22Rv1 (cell line): ENCODE measurements at regions not wholly inside any gene's neighbourhood (a gene's known extent, or its start where the extent isn't known, plus 50 kb on each side); places are given as distances from the start of the nearest gene placed in this dataset.

Source experiments
- ZFX ChIP-seq: fragments of 450-650 bp; IDR thresholded peaks from 2 replicates; pipeline ENCODE4 v1.6.1; 2017; ENCODE audit warnings: antibody characterized with exemption, borderline replicate concordance
- TF ChIP-seq, protein P1 (sequence below): fragments of 450-650 bp; IDR thresholded peaks from 2 replicates; pipeline ENCODE4 v1.5.1; 2017; ENCODE audit warnings: mild to moderate bottlenecking

DNA sequence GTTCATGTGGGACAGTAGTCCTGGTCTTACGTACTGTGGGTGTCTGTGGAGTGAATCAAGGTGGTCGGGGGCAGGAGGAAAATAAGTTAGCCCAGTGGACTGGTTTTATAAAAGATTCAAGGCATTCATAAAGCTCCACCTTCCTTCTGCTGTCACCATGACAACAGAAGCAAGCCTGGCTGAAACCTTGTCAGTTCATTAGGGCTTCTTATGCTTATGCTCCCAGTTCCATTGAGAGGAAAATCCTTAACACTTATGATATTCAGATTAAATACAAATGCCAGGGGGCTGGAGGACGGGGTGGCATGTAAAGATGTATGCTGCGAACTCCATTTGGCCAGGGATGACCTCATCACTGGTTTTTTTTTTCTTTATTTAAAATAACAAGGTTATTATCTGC lies 283.1 kb upstream of the ATP10A start:
- TF ChIP-seq, protein P1, sequence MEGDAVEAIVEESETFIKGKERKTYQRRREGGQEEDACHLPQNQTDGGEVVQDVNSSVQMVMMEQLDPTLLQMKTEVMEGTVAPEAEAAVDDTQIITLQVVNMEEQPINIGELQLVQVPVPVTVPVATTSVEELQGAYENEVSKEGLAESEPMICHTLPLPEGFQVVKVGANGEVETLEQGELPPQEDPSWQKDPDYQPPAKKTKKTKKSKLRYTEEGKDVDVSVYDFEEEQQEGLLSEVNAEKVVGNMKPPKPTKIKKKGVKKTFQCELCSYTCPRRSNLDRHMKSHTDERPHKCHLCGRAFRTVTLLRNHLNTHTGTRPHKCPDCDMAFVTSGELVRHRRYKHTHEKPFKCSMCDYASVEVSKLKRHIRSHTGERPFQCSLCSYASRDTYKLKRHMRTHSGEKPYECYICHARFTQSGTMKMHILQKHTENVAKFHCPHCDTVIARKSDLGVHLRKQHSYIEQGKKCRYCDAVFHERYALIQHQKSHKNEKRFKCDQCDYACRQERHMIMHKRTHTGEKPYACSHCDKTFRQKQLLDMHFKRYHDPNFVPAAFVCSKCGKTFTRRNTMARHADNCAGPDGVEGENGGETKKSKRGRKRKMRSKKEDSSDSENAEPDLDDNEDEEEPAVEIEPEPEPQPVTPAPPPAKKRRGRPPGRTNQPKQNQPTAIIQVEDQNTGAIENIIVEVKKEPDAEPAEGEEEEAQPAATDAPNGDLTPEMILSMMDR, result no peak
- TF ChIP-seq ZFX, result no peak
